CD4-positive, alpha-beta T cell treated with Interleukin-15 for 1 hour (primary cell): ENCODE measurements at regions not wholly inside any gene's neighbourhood (a gene's known extent, or its start where the extent isn't known, plus 50 kb on each side); places are given as distances from the start of the nearest gene placed in this dataset.
"Not testable (repeated sequence)": the region's sequence is repeated elsewhere in the genome, so short reads cannot be mapped to it uniquely, and the experiment has no call there.

Experiments used
- DNase-seq: peaks from one replicate; pipeline ENCODE4 v3.0.0-alpha.2; 2020

GRCh38 chr1:178644308-178645120 is 80.5 kb upstream of the RALGPS2 start:
- no peak for DNase-seq

- DNase-seq = no peak
Observed at GRCh38 chr1:178645157-178645807, 79.8 kb upstream of the RALGPS2 start.

GRCh38 chr1:178645808-178646200 is 79.2 kb upstream of the RALGPS2 start:
- DNase-seq = no peak

GRCh38 chr1:178646821-178647220 is 78.2 kb upstream of the RALGPS2 start:
- no peak for DNase-seq

GRCh38 chr1:178648151-178648550 is 76.9 kb upstream of the RALGPS2 start:
- no peak for DNase-seq

GRCh38 chr1:178649582-178650350 is 75.3 kb upstream of the RALGPS2 start:
- DNase-seq = no peak

GRCh38 chr1:178650934-178651511 is 74.0 kb upstream of the RALGPS2 start:
- no peak for DNase-seq

GRCh38 chr1:178651742-178652141 is 73.3 kb upstream of the RALGPS2 start:
- DNase-seq = no peak

GRCh38 chr1:178652506-178653490 is 72.2 kb upstream of the RALGPS2 start:
- DNase-seq = no peak

- DNase-seq = no peak
Observed at GRCh38 chr1:178659789-178660208, 65.2 kb upstream of the RALGPS2 start.

GRCh38 chr1:178660461-178660860 is 64.6 kb upstream of the RALGPS2 start:
- no peak for DNase-seq

- peak; percentile 54 for DNase-seq
Observed at GRCh38 chr1:178664278-178664677, 60.8 kb upstream of the RALGPS2 start.

GRCh38 chr1:178665579-178665978 is 59.5 kb upstream of the RALGPS2 start:
- DNase-seq = no peak

GRCh38 chr1:178666891-178667290 is 58.2 kb upstream of the RALGPS2 start:
- DNase-seq = not testable (repeated sequence)

GRCh38 chr1:178672434-178672833 is 52.6 kb upstream of the RALGPS2 start:
- no peak for DNase-seq

- not testable (repeated sequence) for DNase-seq
Observed at GRCh38 chr1:178674559-178674958, 50.5 kb upstream of the RALGPS2 start.
